HUES64 (cell line): ENCODE measurements at regions not wholly inside any gene's neighbourhood (a gene's known extent, or its start where the extent isn't known, plus 50 kb on each side); places are given as distances from the start of the nearest gene placed in this dataset.
"Not testable (repeated sequence)": the region's sequence is repeated elsewhere in the genome, so short reads cannot be mapped to it uniquely, and the experiment has no call there.

Experiments used
- H3K27ac ChIP-seq: 2 replicates; pipeline ENCODE4 v1.7.0; 2013; ENCODE audit warnings: low read depth, low read length, inconsistent platforms
- H3K27me3 ChIP-seq: 2 replicates; pipeline ENCODE4 v1.6.1; 2013; ENCODE audit warnings: mild to moderate bottlenecking, low read length; ENCODE audit not compliant: insufficient read depth
- H3K36me3 ChIP-seq: 2 replicates; pipeline ENCODE4 v1.6.1; 2013; ENCODE audit warnings: mild to moderate bottlenecking, low read length; ENCODE audit not compliant: insufficient read depth
- H3K4me1 ChIP-seq: 2 replicates; pipeline ENCODE4 v1.6.1; 2013; ENCODE audit warnings: mild to moderate bottlenecking, low read length, moderate library complexity; ENCODE audit not compliant: insufficient read depth
- H3K4me3 ChIP-seq: 2 replicates; pipeline ENCODE4 v1.5.1; 2013; ENCODE audit warnings: mild to moderate bottlenecking, low read length, moderate library complexity
- H3K9ac ChIP-seq: 2 replicates; pipeline ENCODE4 v1.6.1; 2013; ENCODE audit warnings: mild to moderate bottlenecking, low read depth, low read length
- H3K9me3 ChIP-seq: 2 replicates; pipeline ENCODE4 v1.6.1; 2013; ENCODE audit warnings: low read depth, low read length; ENCODE audit not compliant: insufficient read depth
- WGBS: fragments of 150-250, 120-280 bp; methylation state at CpG from one replicate; pipeline ENCODE4 v1.1.7; 2013; ENCODE audit warnings: missing lambda C conversion rate; 5-methylcytosine and 5-hydroxymethylcytosine counted together

DNA sequence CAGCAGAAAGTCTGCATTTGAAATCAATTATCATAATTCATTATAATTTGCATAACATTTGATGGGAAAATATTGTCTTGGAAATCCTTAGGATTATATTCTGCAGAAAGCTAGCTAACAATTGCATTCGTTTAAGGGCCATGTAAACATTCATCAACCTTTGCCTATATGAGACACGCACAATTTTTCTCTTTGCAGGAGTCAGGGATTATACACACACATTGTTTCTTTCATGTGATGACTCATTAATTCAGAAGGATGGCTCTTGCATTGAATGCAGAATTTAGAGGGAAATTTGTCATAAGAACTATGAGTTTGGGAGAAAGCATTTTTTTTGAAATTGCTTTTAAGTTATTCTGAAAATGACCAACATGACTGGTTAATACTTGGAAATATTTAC lies 844.7 kb downstream of the DIPK2A start:
- Histone ChIP-seq H3K36me3 (no peaks in the 10 kb centered on the region), H3K27ac (no peak overlapping the region), H3K4me3 (no peak overlapping the region), H3K9me3 (no peaks in the 10 kb centered on the region), H3K9ac (no peak overlapping the region), H3K4me1 (no peaks in the 10 kb centered on the region), H3K27me3 (no peaks in the 10 kb centered on the region)
- 97% methylated on average over 2 of the region's 2 CpGs for WGBS

DNA sequence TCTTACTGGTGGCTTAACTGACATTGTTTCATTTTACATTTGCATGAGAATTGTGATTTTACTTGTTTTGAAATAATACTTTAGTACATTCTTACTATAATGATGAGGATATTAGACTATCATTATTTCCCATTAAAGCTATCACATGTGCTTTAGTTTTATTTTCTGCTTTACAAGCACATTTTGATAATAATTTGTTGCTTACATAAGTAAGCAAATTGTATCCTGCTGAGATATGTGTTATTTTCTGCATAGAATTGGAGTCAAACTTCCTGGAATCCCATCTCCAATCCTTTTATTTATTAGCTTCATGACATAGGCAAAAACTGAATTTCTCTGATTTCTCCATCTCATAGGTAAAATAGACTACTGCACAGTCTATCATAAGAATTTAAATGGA lies 847.4 kb downstream of the DIPK2A start:
- no peaks in the 10 kb centered on the region for H3K36me3 ChIP-seq
- no peaks in the 10 kb centered on the region for H3K9me3 ChIP-seq
- H3K4me3 ChIP-seq: no peak overlapping the region

DNA sequence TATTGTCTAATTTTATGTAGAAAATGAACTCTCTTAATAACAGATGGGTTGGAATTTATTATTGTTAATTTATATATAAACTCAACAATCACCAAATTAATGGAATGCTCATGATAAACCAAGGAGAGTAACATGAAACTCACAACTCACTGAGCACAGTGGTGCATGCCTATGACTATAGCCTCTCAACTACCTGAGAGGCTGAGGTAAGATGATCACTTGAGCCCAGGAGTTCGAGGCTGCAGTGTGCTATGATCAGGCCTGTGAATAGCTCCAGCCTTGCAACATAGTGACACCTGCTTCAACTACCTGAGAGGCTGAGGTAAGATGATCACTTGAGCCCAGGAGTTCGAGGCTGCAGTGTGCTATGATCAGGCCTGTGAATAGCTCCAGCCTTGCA lies 848.6 kb downstream of the DIPK2A start:
- not testable (repeated sequence) for H3K9ac ChIP-seq, H3K27ac ChIP-seq, H3K27me3 ChIP-seq, H3K36me3 ChIP-seq, H3K4me1 ChIP-seq, H3K9me3 ChIP-seq, H3K4me3 ChIP-seq
- WGBS: 95% methylated on average over 2 of the region's 2 CpGs

More for the DNA sequence above, 847.4 kb downstream of the DIPK2A start:
- H3K27me3 ChIP-seq: no peaks in the 10 kb centered on the region
- no peak overlapping the region for H3K27ac ChIP-seq
- no peak overlapping the region for H3K9ac ChIP-seq
- H3K4me1 ChIP-seq: no peaks in the 10 kb centered on the region; the same call in 1 of the 2 replicates

- no peaks in the 10 kb centered on the region; the same call in 1 of the 2 replicates for H3K4me1 ChIP-seq
- no peak overlapping the region for H3K4me3 ChIP-seq
- no peak overlapping the region for H3K27ac ChIP-seq
- no peaks in the 10 kb centered on the region for H3K27me3 ChIP-seq
- H3K9ac ChIP-seq: no peak overlapping the region
- no peaks in the 10 kb centered on the region for H3K36me3 ChIP-seq
- H3K9me3 ChIP-seq: no peaks in the 10 kb centered on the region
These were observed 849.1 kb downstream of the DIPK2A start for GRCh38 chr3:144820726-144821125.

- Histone ChIP-seq H3K27ac (no peak overlapping the region), H3K9me3 (no peaks in the 10 kb centered on the region), H3K4me1 (no peaks in the 10 kb centered on the region; the same call in 1 of the 2 replicates), H3K36me3 (no peaks in the 10 kb centered on the region), H3K27me3 (no peaks in the 10 kb centered on the region), H3K4me3 (no peak overlapping the region), H3K9ac (no peak overlapping the region)
- WGBS: no CpG with 5 or more reads among the region's 1 CpG
These were observed 850.0 kb downstream of the DIPK2A start for GRCh38 chr3:144821583-144821982.

GRCh38 chr3:144822671-144823070 lies 851.0 kb downstream of the DIPK2A start:
- no peaks in the 10 kb centered on the region; the same call in 1 of the 2 replicates for H3K4me1 ChIP-seq
- no peak overlapping the region for H3K27ac ChIP-seq
- H3K27me3 ChIP-seq: no peaks in the 10 kb centered on the region
- no peak overlapping the region for H3K9ac ChIP-seq
- no peaks in the 10 kb centered on the region for H3K36me3 ChIP-seq
- no peaks in the 10 kb centered on the region for H3K9me3 ChIP-seq
- no peak overlapping the region for H3K4me3 ChIP-seq

DNA sequence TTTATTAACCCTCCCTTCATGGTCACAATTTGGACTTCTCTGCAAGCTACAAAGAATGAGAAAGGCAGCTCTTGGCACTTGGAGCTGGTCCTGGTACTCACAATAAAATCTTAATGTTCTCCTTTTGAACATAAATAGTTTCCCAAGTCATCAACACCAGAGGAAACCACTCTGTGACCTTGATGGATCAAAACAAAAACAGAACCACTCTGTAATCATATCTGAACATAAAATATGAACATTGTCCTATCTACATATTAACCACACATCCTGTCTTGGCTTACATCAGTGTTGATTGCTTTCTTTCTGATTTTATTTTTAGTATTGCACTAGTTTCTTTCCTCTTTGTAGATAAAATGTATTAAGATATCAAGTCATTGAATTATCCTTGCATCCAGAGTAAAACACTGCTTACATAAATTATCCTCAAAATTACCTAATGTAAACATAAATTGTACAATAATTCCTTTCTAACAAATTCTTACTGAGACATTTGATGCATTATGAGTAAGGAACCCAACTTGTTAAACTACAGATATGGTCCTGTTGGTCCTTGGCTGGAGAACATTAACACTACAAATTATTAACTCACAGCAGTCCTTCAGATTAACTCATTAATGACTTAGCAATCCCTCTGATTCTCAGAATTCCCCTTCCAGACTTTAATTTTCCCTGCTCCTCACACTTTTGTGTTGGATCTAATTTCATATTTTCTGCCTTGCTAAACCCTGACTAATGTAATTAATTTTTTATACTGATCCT lies 860.5 kb downstream of the DIPK2A start:
- Histone ChIP-seq H3K4me3 (no peak overlapping the region), H3K9me3 (peaks cover 15% of the 10 kb centered on the region; the same call in 1 of the 2 replicates), H3K36me3 (no peaks in the 10 kb centered on the region), H3K27me3 (no peaks in the 10 kb centered on the region), H3K9ac (no peak overlapping the region), H3K27ac (no peak overlapping the region), H3K4me1 (no peaks in the 10 kb centered on the region)

DNA sequence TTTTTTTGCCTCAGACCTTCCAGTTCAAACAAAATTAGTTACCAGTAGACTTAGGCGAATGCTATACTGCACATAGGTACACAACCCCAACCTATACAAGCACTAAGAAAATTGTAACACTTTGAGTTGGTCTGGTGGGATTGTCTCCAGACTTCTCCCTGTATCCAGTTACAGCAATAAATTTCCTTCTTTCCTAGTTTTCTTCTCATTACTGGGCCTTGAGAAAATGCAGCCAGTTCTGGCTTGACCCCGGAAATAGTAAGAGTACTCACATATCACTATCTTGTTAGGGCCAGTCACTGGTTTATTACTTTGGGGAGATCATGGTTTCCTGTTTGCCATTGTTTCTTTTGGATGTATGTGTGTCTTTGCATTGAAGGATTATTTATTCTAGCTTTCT lies 868.4 kb downstream of the DIPK2A start:
- H3K9ac ChIP-seq: no peak overlapping the region
- 98% methylated on average over 2 of the region's 2 CpGs for WGBS
- no peaks in the 10 kb centered on the region for H3K4me1 ChIP-seq
- H3K27ac ChIP-seq: no peak overlapping the region
- H3K36me3 ChIP-seq: no peaks in the 10 kb centered on the region
- H3K27me3 ChIP-seq: no peaks in the 10 kb centered on the region
- no peak overlapping the region for H3K4me3 ChIP-seq
- H3K9me3 ChIP-seq: peaks cover 9% of the 10 kb centered on the region

GRCh38 chr3:144840866-144841265 lies 869.2 kb downstream of the DIPK2A start:
- no peaks in the 10 kb centered on the region for H3K4me1 ChIP-seq
- no peak overlapping the region for H3K9ac ChIP-seq
- H3K4me3 ChIP-seq: no peak overlapping the region
- 71% methylated on average over 1 of the region's 1 CpG for WGBS
- H3K36me3 ChIP-seq: no peaks in the 10 kb centered on the region
- no peak overlapping the region for H3K27ac ChIP-seq
- H3K9me3 ChIP-seq: peaks cover 8% of the 10 kb centered on the region
- H3K27me3 ChIP-seq: no peaks in the 10 kb centered on the region

DNA sequence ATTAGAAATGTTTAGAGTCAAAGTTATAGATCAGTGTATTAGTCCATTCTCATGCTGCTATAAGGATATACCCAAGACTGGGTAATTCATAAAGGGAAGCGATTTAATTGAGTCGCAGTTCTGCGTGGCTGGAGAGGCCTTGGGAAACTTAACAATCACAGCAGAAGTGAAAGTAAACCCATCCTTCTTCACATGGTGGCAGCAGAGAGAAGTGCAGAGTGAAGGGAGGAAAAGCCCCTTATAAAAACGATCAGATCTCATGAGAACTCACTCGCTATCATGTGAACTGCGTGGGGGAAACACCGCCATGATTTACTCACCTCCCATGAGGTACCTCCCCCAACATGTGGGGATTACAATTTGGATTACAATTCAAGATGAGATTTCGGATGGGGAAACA lies 871.5 kb downstream of the DIPK2A start:
- H3K9me3 ChIP-seq: peaks cover 8% of the 10 kb centered on the region
- no peaks in the 10 kb centered on the region for H3K27me3 ChIP-seq
- WGBS: 97% methylated on average over 8 of the region's 8 CpGs
- H3K36me3 ChIP-seq: no peaks in the 10 kb centered on the region
- H3K4me3 ChIP-seq: no peak overlapping the region
- no peak overlapping the region for H3K27ac ChIP-seq
- H3K4me1 ChIP-seq: no peaks in the 10 kb centered on the region
- H3K9ac ChIP-seq: no peak overlapping the region

DNA sequence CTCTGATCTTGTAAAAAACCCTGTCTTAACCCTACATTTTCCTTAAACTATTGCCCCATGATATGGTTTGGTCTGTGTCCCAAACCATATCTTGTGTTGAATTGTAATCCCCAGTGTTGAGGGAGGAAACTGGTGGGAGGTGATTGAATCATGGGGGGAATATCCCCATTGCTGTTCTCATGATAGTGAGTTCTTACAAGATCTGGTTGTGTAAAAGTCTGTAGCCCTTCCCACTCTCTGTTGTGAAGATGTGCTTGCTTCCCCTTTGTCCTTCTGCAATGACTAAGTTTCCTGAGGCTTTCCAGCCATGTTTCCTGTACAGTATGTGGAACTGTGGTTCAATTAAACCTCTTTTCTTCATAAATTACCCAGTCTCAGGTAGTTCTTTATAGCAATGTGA lies 881.4 kb downstream of the DIPK2A start:
- no peak overlapping the region for H3K4me3 ChIP-seq
- H3K27ac ChIP-seq: no peak overlapping the region
- H3K36me3 ChIP-seq: no peaks in the 10 kb centered on the region
- H3K27me3 ChIP-seq: no peaks in the 10 kb centered on the region
- H3K9ac ChIP-seq: no peak overlapping the region
- no peaks in the 10 kb centered on the region; the same call in 1 of the 2 replicates for H3K4me1 ChIP-seq
- H3K9me3 ChIP-seq: no peaks in the 10 kb centered on the region

DNA sequence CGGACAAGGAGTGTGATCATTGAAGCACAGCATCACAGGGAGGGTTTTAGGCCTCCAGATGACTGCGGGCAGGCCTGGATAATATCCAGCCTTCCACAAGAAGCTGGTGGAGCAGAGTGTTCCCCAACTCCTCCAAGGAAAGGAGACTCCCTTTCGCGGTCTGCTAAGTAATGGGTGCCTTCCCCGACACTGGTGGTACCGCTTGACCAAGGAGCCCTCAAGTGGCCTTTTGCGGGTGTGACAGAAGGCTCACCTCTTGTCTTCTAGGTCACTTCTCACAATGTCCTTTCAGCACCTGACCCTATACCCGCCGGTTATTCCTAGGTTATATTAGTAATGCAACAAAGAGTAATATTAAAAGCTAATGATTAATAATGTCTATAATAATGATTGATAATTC lies 882.4 kb downstream of the DIPK2A start:
- 88% methylated on average over 7 of the region's 9 CpGs for WGBS
- not testable (repeated sequence) for H3K9me3 ChIP-seq, H3K36me3 ChIP-seq, H3K27me3 ChIP-seq, H3K4me3 ChIP-seq, H3K4me1 ChIP-seq, H3K9ac ChIP-seq, H3K27ac ChIP-seq
